ENCODE measurements at regions not wholly inside any gene's neighbourhood (a gene's known extent, or its start where the extent isn't known, plus 50 kb on each side); places are given as distances from the start of the nearest gene placed in this dataset.
"Not testable (repeated sequence)": the region's sequence is repeated elsewhere in the genome, so short reads cannot be mapped to it uniquely, and the experiment has no call there.

- H3K36me3 Mint-ChIP-seq, result peaks cover 7 to 8% of the 10 kb centered on the region in 2 donors
- no peak overlapping the region for H3K27ac Mint-ChIP-seq
- H3K9me3 Mint-ChIP-seq, result peaks cover 4 to 18% (median 6%) of the 10 kb centered on the region in 7 donors
- H3K4me1 Mint-ChIP-seq, result no peaks in the 10 kb centered on the region
- ATAC-seq (ENCODE audit: low read depth in 2 of 2) (no peak), DNase-seq (no peak)
- H3K4me3 Mint-ChIP-seq, result no peak overlapping the region
- peaks cover 46 to 52% (median 47%) of the 10 kb centered on the region in 3 donors for H3K27me3 Mint-ChIP-seq
These were observed 90.8 kb upstream of the CD82 start for GRCh38 chr11:44474702-44475101.

GRCh38 chr11:44475114-44475686 lies 90.3 kb upstream of the CD82 start:
- Mint-ChIP-seq H3K4me1 (no peaks in the 10 kb centered on the region), H3K27me3 (peaks cover 41 to 54% (median 42%) of the 10 kb centered on the region in 3 donors), H3K36me3 (peaks cover 7 to 8% of the 10 kb centered on the region in 2 donors)

GRCh38 chr11:44482338-44482737 lies 83.1 kb upstream of the CD82 start:
- not testable (repeated sequence) for H3K4me1 Mint-ChIP-seq; H3K27ac Mint-ChIP-seq; ATAC-seq (ENCODE audit: low read depth in 2 of 2)

More at GRCh38 chr11:44475114-44475686, 90.3 kb upstream of the CD82 start:
- Mint-ChIP-seq H3K4me3 (no peak overlapping the region), H3K27ac (no peak overlapping the region), H3K9me3 (peaks cover 4 to 18% (median 6%) of the 10 kb centered on the region in 7 donors)
- DNase-seq (no peak), ATAC-seq (ENCODE audit: low read depth in 2 of 2) (no peak)

GRCh38 chr11:44483919-44484610 lies 81.4 kb upstream of the CD82 start:
- Mint-ChIP-seq H3K4me1 (no peaks in the 10 kb centered on the region), H3K9me3 (peaks cover 8 to 16% (median 11%) of the 10 kb centered on the region in 7 donors), H3K27me3 (peaks cover 12 to 35% (median 15%) of the 10 kb centered on the region in 3 donors), H3K27ac (no peak overlapping the region), H3K4me3 (no peak overlapping the region), H3K36me3 (peaks cover 4 to 16% of the 10 kb centered on the region in 2 donors)
- ATAC-seq (ENCODE audit: low read depth in 2 of 2) (no peak), DNase-seq (no peak)

More at GRCh38 chr11:44482338-44482737, 83.1 kb upstream of the CD82 start:
- Mint-ChIP-seq H3K36me3 (peaks cover 4 to 16% of the 10 kb centered on the region in 2 donors), H3K27me3 (peaks cover 12 to 30% (median 18%) of the 10 kb centered on the region in 3 donors), H3K9me3 (peaks cover 8 to 21% (median 16%) of the 10 kb centered on the region in 7 donors)
- not testable (repeated sequence) for H3K4me3 Mint-ChIP-seq, DNase-seq

- Mint-ChIP-seq H3K36me3 (peaks cover 4 to 16% of the 10 kb centered on the region in 2 donors), H3K4me1 (no peaks in the 10 kb centered on the region), H3K27ac (no peak overlapping the region), H3K9me3 (peaks cover 7 to 16% (median 11%) of the 10 kb centered on the region in 7 donors), H3K27me3 (peaks cover 19 to 47% (median 38%) of the 10 kb centered on the region in 3 donors), H3K4me3 (no peak overlapping the region)
- DNase-seq (no peak), ATAC-seq (ENCODE audit: low read depth in 2 of 2) (no peak)
These were observed 77.1 kb upstream of the CD82 start for GRCh38 chr11:44488165-44488965.

GRCh38 chr11:44493383-44493782 lies 72.1 kb upstream of the CD82 start:
- ATAC-seq (ENCODE audit: low read depth in 2 of 2), result no peak
- no peak for DNase-seq
- Mint-ChIP-seq H3K27ac (no peak overlapping the region), H3K4me1 (no peaks in the 10 kb centered on the region), H3K36me3 (no peaks in the 10 kb centered on the region), H3K27me3 (peaks cover 37 to 47% (median 40%) of the 10 kb centered on the region in 3 donors), H3K4me3 (no peak overlapping the region), H3K9me3 (no peaks in the 10 kb centered on the region)

- Mint-ChIP-seq H3K36me3 (no peaks in the 10 kb centered on the region), H3K27ac (no peak overlapping the region), H3K9me3 (no peaks in the 10 kb centered on the region), H3K4me3 (no peak overlapping the region), H3K27me3 (peaks cover 36 to 47% (median 37%) of the 10 kb centered on the region in 3 donors), H3K4me1 (no peaks in the 10 kb centered on the region)
- no peak for DNase-seq
- ATAC-seq (ENCODE audit: low read depth in 2 of 2), result no peak
These were observed 71.5 kb upstream of the CD82 start for GRCh38 chr11:44493930-44494329.

GRCh38 chr11:44494785-44495184 lies 70.7 kb upstream of the CD82 start:
- no peak for DNase-seq
- Mint-ChIP-seq H3K27ac (no peak overlapping the region), H3K9me3 (no peaks in the 10 kb centered on the region), H3K27me3 (peaks cover 30 to 41% (median 32%) of the 10 kb centered on the region in 3 donors), H3K4me1 (no peaks in the 10 kb centered on the region), H3K4me3 (no peak overlapping the region), H3K36me3 (no peaks in the 10 kb centered on the region)
- ATAC-seq (ENCODE audit: low read depth in 2 of 2), result no peak

GRCh38 chr11:44496391-44496790 lies 69.1 kb upstream of the CD82 start:
- H3K27ac Mint-ChIP-seq, result no peak overlapping the region
- no peak overlapping the region for H3K4me3 Mint-ChIP-seq
- no peaks in the 10 kb centered on the region for H3K36me3 Mint-ChIP-seq
- H3K27me3 Mint-ChIP-seq, result peaks cover 39 to 43% (median 40%) of the 10 kb centered on the region in 3 donors
- H3K4me1 Mint-ChIP-seq, result no peaks in the 10 kb centered on the region
- ATAC-seq (ENCODE audit: low read depth in 2 of 2) (no peak), DNase-seq (no peak)
- H3K9me3 Mint-ChIP-seq, result no peaks in the 10 kb centered on the region

GRCh38 chr11:44498089-44498871 lies 67.2 kb upstream of the CD82 start:
- H3K9me3 Mint-ChIP-seq, result no peaks in the 10 kb centered on the region
- H3K4me3 Mint-ChIP-seq, result no peak overlapping the region
- ATAC-seq (ENCODE audit: low read depth in 2 of 2) (no peak), DNase-seq (no peak)
- no peaks in the 10 kb centered on the region for H3K4me1 Mint-ChIP-seq
- peaks cover 28 to 44% (median 37%) of the 10 kb centered on the region in 3 donors for H3K27me3 Mint-ChIP-seq
- no peak overlapping the region for H3K27ac Mint-ChIP-seq
- no peaks in the 10 kb centered on the region for H3K36me3 Mint-ChIP-seq

- H3K27me3 Mint-ChIP-seq, result peaks cover 21 to 27% (median 24%) of the 10 kb centered on the region in 3 donors
- no peak overlapping the region for H3K27ac Mint-ChIP-seq
- H3K9me3 Mint-ChIP-seq, result peaks cover 0 to 8% (median 5%) of the 10 kb centered on the region in 7 donors
- ATAC-seq (ENCODE audit: low read depth in 2 of 2) (no peak), DNase-seq (no peak)
- H3K4me3 Mint-ChIP-seq, result no peak overlapping the region
- H3K36me3 Mint-ChIP-seq, result peaks cover 5 to 8% of the 10 kb centered on the region in 2 donors
- no peaks in the 10 kb centered on the region for H3K4me1 Mint-ChIP-seq
These were observed 63.0 kb upstream of the CD82 start for GRCh38 chr11:44502506-44502905.

- H3K4me1 Mint-ChIP-seq, result no peaks in the 10 kb centered on the region
- peaks cover 20 to 43% (median 28%) of the 10 kb centered on the region in 3 donors for H3K27me3 Mint-ChIP-seq
- DNase-seq (no peak), ATAC-seq (ENCODE audit: low read depth in 2 of 2) (no peak)
- no peak overlapping the region for H3K4me3 Mint-ChIP-seq
- H3K9me3 Mint-ChIP-seq, result peaks cover 3 to 16% (median 5%) of the 10 kb centered on the region in 7 donors
- peaks cover 5 to 16% of the 10 kb centered on the region in 2 donors for H3K36me3 Mint-ChIP-seq
- no peak overlapping the region for H3K27ac Mint-ChIP-seq
These were observed 59.8 kb upstream of the CD82 start for GRCh38 chr11:44505581-44506054.

Data from naive B cell (primary cell).